MCF 10A (cell line): ENCODE measurements at regions not wholly inside any gene's neighbourhood (a gene's known extent, or its start where the extent isn't known, plus 50 kb on each side); places are given as distances from the start of the nearest gene placed in this dataset.

ENCODE experiments used
- BruUV-seq: library from RNA; stranded (reverse); fragments of 400-500 nt; replicated peaks from 2 replicates; lab custom pipeline; 2021; lab: Mats Ljungman, UMichigan
- CTCF ChIA-PET: fragments of 300-600 bp; sonication (Branson Sonifier 250); formaldehyde crosslinking; extraction: SDS; loops from one replicate; lab custom pipeline; 2021; ENCODE audit warnings: antibody characterized with exemption, inconsistent platforms; lab: Yijun Ruan, JAX
- POLR2A ChIA-PET: fragments of 300-600, 350-650 bp; sonication (Branson Sonifier 250); formaldehyde crosslinking; extraction: SDS; loops from one replicate; lab custom pipeline; 2020; ENCODE audit warnings: antibody characterized with exemption, inconsistent platforms; lab: Yijun Ruan, JAX
- DNase-seq: peaks from one replicate; pipeline ENCODE4 v3.0.0-alpha.2; 2018; ENCODE audit not compliant: unreplicated experiment
- H3K27ac Mint-ChIP-seq: one replicate; pipeline ENCODE4 v1.8.0; 2022; ENCODE audit warnings: mild to moderate bottlenecking, low read depth, mixed read lengths; ENCODE audit not compliant: unreplicated experiment
- H3K27me3 Mint-ChIP-seq: one replicate; pipeline ENCODE4 v1.8.0; 2022; ENCODE audit warnings: mixed read lengths; ENCODE audit not compliant: insufficient read depth, unreplicated experiment
- H3K36me3 Mint-ChIP-seq: one replicate; pipeline ENCODE4 v1.8.0; 2022; ENCODE audit warnings: mild to moderate bottlenecking, moderate library complexity, mixed read lengths; ENCODE audit not compliant: insufficient read depth, unreplicated experiment
- H3K4me1 Mint-ChIP-seq: one replicate; pipeline ENCODE4 v1.8.0; 2022; ENCODE audit warnings: mixed read lengths; ENCODE audit not compliant: insufficient read depth, unreplicated experiment
- H3K4me3 Mint-ChIP-seq: one replicate; pipeline ENCODE4 v1.8.0; 2022; ENCODE audit warnings: mild to moderate bottlenecking, moderate library complexity, mixed read lengths; ENCODE audit not compliant: unreplicated experiment
- H3K9me3 Mint-ChIP-seq: one replicate; pipeline ENCODE4 v1.8.0; 2022; ENCODE audit warnings: mixed read lengths; ENCODE audit not compliant: unreplicated experiment
- intact Hi-C: fragments of 100-400 bp; cut with micrococcal nuclease; formaldehyde crosslinking; loops from 2 replicates; pipeline ENCODE4 v1.14.1; 2022
- TF ChIP-seq, protein P1 (sequence below): fragments of 200-600 bp; IDR thresholded peaks from one replicate; pipeline ENCODE4 v1.8.0; 2022; ENCODE audit warnings: antibody characterized with exemption, mild to moderate bottlenecking; ENCODE audit not compliant: unreplicated experiment

DNA sequence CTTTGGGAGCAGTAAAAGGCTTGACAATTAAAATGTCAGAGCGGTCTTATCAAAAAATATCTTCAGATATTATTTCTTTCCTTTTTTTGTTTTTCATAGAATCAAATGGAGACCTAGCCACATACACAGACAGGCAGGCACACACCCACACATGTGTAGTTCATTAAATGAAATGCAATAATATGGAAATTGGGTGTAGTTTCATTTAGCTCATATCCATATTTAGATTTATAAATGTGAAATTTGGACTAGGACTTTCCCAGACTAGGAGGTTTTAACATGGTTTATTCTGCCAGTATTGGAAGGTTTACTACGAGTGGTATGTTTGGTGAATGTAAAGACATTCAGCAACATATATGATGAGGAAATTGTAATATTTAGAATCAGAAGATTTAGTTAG is 277.7 kb upstream of the NT5E start:
- CTCF ChIA-PET = no interaction called here
- H3K27me3 Mint-ChIP-seq = no peaks in the 10 kb centered on the region
- intact Hi-C loops = no loop called here
- peaks cover 29% of the 10 kb centered on the region for H3K9me3 Mint-ChIP-seq
- H3K27ac Mint-ChIP-seq = no peak overlapping the region
- H3K36me3 Mint-ChIP-seq = no peaks in the 10 kb centered on the region
- H3K4me1 Mint-ChIP-seq = no peaks in the 10 kb centered on the region
- DNase-seq = no peak
- no TSS peak for BruUV-seq
- no peak overlapping the region for H3K4me3 Mint-ChIP-seq
- POLR2A ChIA-PET = no interaction called here
- TF ChIP-seq, protein P1, sequence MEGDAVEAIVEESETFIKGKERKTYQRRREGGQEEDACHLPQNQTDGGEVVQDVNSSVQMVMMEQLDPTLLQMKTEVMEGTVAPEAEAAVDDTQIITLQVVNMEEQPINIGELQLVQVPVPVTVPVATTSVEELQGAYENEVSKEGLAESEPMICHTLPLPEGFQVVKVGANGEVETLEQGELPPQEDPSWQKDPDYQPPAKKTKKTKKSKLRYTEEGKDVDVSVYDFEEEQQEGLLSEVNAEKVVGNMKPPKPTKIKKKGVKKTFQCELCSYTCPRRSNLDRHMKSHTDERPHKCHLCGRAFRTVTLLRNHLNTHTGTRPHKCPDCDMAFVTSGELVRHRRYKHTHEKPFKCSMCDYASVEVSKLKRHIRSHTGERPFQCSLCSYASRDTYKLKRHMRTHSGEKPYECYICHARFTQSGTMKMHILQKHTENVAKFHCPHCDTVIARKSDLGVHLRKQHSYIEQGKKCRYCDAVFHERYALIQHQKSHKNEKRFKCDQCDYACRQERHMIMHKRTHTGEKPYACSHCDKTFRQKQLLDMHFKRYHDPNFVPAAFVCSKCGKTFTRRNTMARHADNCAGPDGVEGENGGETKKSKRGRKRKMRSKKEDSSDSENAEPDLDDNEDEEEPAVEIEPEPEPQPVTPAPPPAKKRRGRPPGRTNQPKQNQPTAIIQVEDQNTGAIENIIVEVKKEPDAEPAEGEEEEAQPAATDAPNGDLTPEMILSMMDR = no peak

- Mint-ChIP-seq H3K27me3 (no peaks in the 10 kb centered on the region), H3K4me3 (no peak overlapping the region), H3K27ac (no peak overlapping the region), H3K4me1 (no peaks in the 10 kb centered on the region), H3K9me3 (no peaks in the 10 kb centered on the region), H3K36me3 (no peaks in the 10 kb centered on the region)
- TF ChIP-seq, protein P1 = no peak
- no TSS peak for BruUV-seq
- ChIA-PET CTCF (no interaction called here), POLR2A (no interaction called here)
- DNase-seq = no peak
- intact Hi-C loops = no loop called here
Measured at GRCh38 chr6:85169189-85169588, 280.7 kb upstream of the NT5E start.

DNA sequence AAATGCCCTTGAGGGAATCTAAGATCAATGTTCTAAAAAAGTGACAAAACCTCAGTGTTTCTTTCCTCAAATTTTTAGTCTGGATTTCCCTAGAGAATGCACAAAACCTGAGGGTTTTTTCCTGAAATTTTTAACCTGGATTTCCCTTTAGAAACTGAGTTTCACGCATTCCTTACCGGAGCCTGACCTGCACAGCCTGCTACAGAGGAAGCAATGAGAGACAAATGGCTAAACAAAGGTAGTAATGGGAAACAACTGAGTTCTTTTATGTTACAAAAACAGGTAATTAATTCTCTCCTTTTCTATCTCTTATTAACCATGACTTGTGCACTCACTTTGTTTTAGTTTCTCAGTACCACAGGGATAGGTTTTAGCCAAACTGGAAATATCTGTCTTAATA is 281.7 kb upstream of the NT5E start:
- no peaks in the 10 kb centered on the region for H3K27me3 Mint-ChIP-seq
- H3K27ac Mint-ChIP-seq = no peak overlapping the region
- ChIA-PET CTCF (no interaction called here), POLR2A (no interaction called here)
- intact Hi-C loops = no loop called here
- no peak overlapping the region for H3K4me3 Mint-ChIP-seq
- no peaks in the 10 kb centered on the region for H3K9me3 Mint-ChIP-seq
- no peak for DNase-seq
- H3K4me1 Mint-ChIP-seq = no peaks in the 10 kb centered on the region
- H3K36me3 Mint-ChIP-seq = no peaks in the 10 kb centered on the region
- BruUV-seq = no TSS peak
- TF ChIP-seq, protein P1 = no peak

- no TSS peak for BruUV-seq
- H3K27me3 Mint-ChIP-seq = no peaks in the 10 kb centered on the region
- intact Hi-C loops = no loop called here
- H3K36me3 Mint-ChIP-seq = no peaks in the 10 kb centered on the region
- ChIA-PET CTCF (no interaction called here), POLR2A (no interaction called here)
- no peaks in the 10 kb centered on the region for H3K9me3 Mint-ChIP-seq
- TF ChIP-seq, protein P1 = no peak
- H3K4me3 Mint-ChIP-seq = no peak overlapping the region
- DNase-seq = no peak
- H3K27ac Mint-ChIP-seq = no peak overlapping the region
- H3K4me1 Mint-ChIP-seq = no peaks in the 10 kb centered on the region
Measured at GRCh38 chr6:85166114-85166741, 283.7 kb upstream of the NT5E start.
